Naive thymus-derived CD4-positive, alpha-beta T cell (primary cell): ENCODE measurements at regions not wholly inside any gene's neighbourhood (a gene's known extent, or its start where the extent isn't known, plus 50 kb on each side); places are given as distances from the start of the nearest gene placed in this dataset.

Experiments used
- ATAC-seq: fragments of 150-1000 bp; cut with Tn5 transposase; 2 replicates; pipeline ENCODE4 v1.10.0; 2021; ENCODE audit warnings: mild to moderate bottlenecking, moderate library complexity
- CTCF ChIA-PET: fragments of 350-600 bp; sonication (Branson Sonifier 250); formaldehyde crosslinking; loops from one replicate; lab custom pipeline; 2021; ENCODE audit warnings: antibody characterized with exemption; lab: Charles Lee
- POLR2A ChIA-PET: fragments of 350-600 bp; sonication (Branson Sonifier 250); formaldehyde crosslinking; loops from one replicate; lab custom pipeline; 2021; ENCODE audit warnings: antibody characterized with exemption, inconsistent platforms; lab: Charles Lee
- DNase-seq, 9 donors: peaks; one replicate each; pipeline versions ENCODE4 v3.0.0 to v3.0.0-alpha.2; 2020 to 2022; ENCODE audit warnings: mixed read lengths in 1 of 9
- H3K27ac ChIP-seq: one replicate; pipeline ENCODE4 v1.7.0; 2013; ENCODE audit warnings: mild to moderate bottlenecking, low read depth, low read length, moderate library complexity
- H3K27me3 ChIP-seq, 2 donors: one replicate each; pipeline ENCODE4 v1.7.0; 2013; ENCODE audit warnings: low read length in 2 of 2, mild to moderate bottlenecking in 2 of 2, moderate library complexity in 2 of 2; ENCODE audit not compliant: control insufficient read depth in 2 of 2, insufficient read depth in 2 of 2
- H3K36me3 ChIP-seq, 3 experiments: 1 replicate in 2 of 3; 2 replicates in 1 of 3; pipeline ENCODE4 v1.7.0; 2013; ENCODE audit warnings: low read length in 3 of 3, mild to moderate bottlenecking in 3 of 3, moderate library complexity in 1 of 3; ENCODE audit not compliant: insufficient read depth in 3 of 3, control insufficient read depth in 2 of 3
- H3K4me1 ChIP-seq, 2 donors: one replicate each; pipeline ENCODE4 v1.7.0; 2013; ENCODE audit warnings: low read length in 2 of 2, mild to moderate bottlenecking in 2 of 2, moderate library complexity in 1 of 2; ENCODE audit not compliant: control insufficient read depth in 2 of 2, insufficient read depth in 2 of 2
- H3K4me3 ChIP-seq: 2 replicates; pipeline ENCODE4 v1.7.0; 2013; ENCODE audit warnings: mild to moderate bottlenecking, low read length
- H3K9me3 ChIP-seq, 3 experiments: 1 replicate in 2 of 3; 2 replicates in 1 of 3; pipeline ENCODE4 v1.7.0; 2013; ENCODE audit warnings: low read length in 3 of 3; ENCODE audit not compliant: control insufficient read depth in 2 of 3
- H3K27ac Mint-ChIP-seq, 9 donors: one replicate each; pipeline ENCODE4 v1.8.0; 2020 to 2022; ENCODE audit warnings: mixed read lengths in 9 of 9, mild to moderate bottlenecking in 8 of 9, moderate library complexity in 5 of 9, inconsistent platforms in 2 of 9
- H3K27me3 Mint-ChIP-seq, 5 donors: one replicate each; pipeline ENCODE4 v1.8.0; 2021 to 2022; ENCODE audit warnings: mixed read lengths in 5 of 5, mild to moderate bottlenecking in 1 of 5
- H3K36me3 Mint-ChIP-seq, 5 donors: one replicate each; pipeline ENCODE4 v1.8.0; 2020 to 2022; ENCODE audit warnings: mixed read lengths in 5 of 5, mild to moderate bottlenecking in 3 of 5, inconsistent platforms in 1 of 5
- H3K4me1 Mint-ChIP-seq, 7 donors: one replicate each; pipeline ENCODE4 v1.8.0; 2020 to 2022; ENCODE audit warnings: mixed read lengths in 7 of 7, mild to moderate bottlenecking in 3 of 7, inconsistent platforms in 1 of 7
- H3K4me3 Mint-ChIP-seq, 10 donors: one replicate each; pipeline ENCODE4 v1.8.0; 2020 to 2022; ENCODE audit warnings: mild to moderate bottlenecking in 10 of 10, mixed read lengths in 10 of 10, moderate library complexity in 6 of 10, inconsistent platforms in 2 of 10
- H3K9me3 Mint-ChIP-seq, 11 donors: one replicate each; pipeline ENCODE4 v1.8.0; 2020 to 2022; ENCODE audit warnings: mixed read lengths in 11 of 11, mild to moderate bottlenecking in 4 of 11, inconsistent platforms in 1 of 11, moderate library complexity in 1 of 11
- intact Hi-C, 2 donors: fragments of 100-400 bp; cut with micrococcal nuclease; formaldehyde crosslinking; loops; one replicate each; pipeline ENCODE4 v1.15.1; 2023

DNA sequence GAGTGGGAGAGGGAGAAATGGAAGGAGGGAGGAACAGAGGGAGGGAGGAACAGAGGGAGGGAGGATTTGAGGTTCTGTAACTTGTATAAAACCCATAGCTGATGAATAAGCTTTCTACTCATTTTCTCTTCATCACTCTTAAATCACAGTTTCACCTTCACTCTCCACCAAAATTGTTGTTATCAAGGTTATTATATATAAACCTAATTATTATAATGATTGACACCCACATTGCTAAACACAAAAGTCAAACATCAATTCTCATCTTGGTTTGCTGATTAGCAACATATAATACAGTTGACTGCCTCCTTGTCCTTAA, 229.0 kb upstream of the PAPPA start:
- Histone ChIP-seq H3K36me3 (no peaks in the 10 kb centered on the region), H3K27me3 (no peaks in the 10 kb centered on the region), H3K4me1 (no peaks in the 10 kb centered on the region), H3K27ac (no peak overlapping the region), H3K4me3 (no peak overlapping the region), H3K9me3 (no peaks in the 10 kb centered on the region)
- Mint-ChIP-seq H3K36me3 (no peaks in the 10 kb centered on the region), H3K27ac (no peak overlapping the region), H3K4me3 (no peak overlapping the region), H3K9me3 (peaks cover 2 to 31% (median 6%) of the 10 kb centered on the region in 11 donors), H3K4me1 (peaks cover 0 to 5% (median 0%) of the 10 kb centered on the region in 7 donors), H3K27me3 (no peaks in the 10 kb centered on the region)
- intact Hi-C loops, result no loop called here
- DNase-seq (no peak), ATAC-seq (no peak)
- ChIA-PET CTCF (interaction anchor here (0.6 kb wide), 1 partner anchor 11 kb away, joined by 3 read pairs; no protein-coding TSS in a partner anchor), POLR2A (no interaction called here)

- Mint-ChIP-seq H3K4me3 (no peak overlapping the region), H3K27me3 (no peaks in the 10 kb centered on the region), H3K4me1 (peaks cover 0 to 5% (median 0%) of the 10 kb centered on the region in 7 donors), H3K9me3 (peaks cover 2 to 31% (median 6%) of the 10 kb centered on the region in 11 donors), H3K27ac (no peak overlapping the region), H3K36me3 (no peaks in the 10 kb centered on the region)
- ChIA-PET POLR2A (no interaction called here), CTCF (no interaction called here)
- intact Hi-C loops, result no loop called here
- DNase-seq (no peak), ATAC-seq (no peak)
- Histone ChIP-seq H3K9me3 (no peaks in the 10 kb centered on the region), H3K27me3 (no peaks in the 10 kb centered on the region), H3K4me3 (no peak overlapping the region), H3K36me3 (no peaks in the 10 kb centered on the region), H3K27ac (no peak overlapping the region), H3K4me1 (no peaks in the 10 kb centered on the region)
These were observed 228.2 kb upstream of the PAPPA start for GRCh38 chr9:115925424-115925823.

DNA sequence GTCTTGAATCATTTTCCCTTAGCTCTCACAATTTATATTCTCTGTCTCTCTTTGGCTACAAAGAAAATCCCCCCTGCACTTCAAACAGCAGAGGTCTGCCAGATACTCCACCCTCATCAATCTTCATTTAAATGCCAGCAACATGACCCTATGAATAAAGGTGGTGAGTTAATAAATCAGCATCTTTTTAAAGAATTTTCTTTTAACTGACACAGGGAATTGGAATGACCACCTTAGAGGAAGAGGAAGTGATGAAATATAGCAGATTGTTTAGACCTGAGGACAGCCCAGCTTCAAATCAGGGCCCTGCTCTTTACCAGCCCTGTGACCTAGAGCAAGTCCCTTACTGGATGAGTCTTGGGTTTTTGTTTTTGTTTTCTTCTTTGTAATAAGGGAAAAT, 223.1 kb upstream of the PAPPA start:
- POLR2A ChIA-PET, result no interaction called here
- Histone ChIP-seq H3K9me3 (no peaks in the 10 kb centered on the region), H3K4me3 (no peak overlapping the region), H3K4me1 (no peaks in the 10 kb centered on the region), H3K27ac (no peak overlapping the region), H3K36me3 (no peaks in the 10 kb centered on the region), H3K27me3 (no peaks in the 10 kb centered on the region)
- H3K9me3 Mint-ChIP-seq, result peaks cover 4 to 24% (median 6%) of the 10 kb centered on the region in 11 donors
- H3K4me1 Mint-ChIP-seq, result no peaks in the 10 kb centered on the region
- H3K36me3 Mint-ChIP-seq, result no peaks in the 10 kb centered on the region
- H3K4me3 Mint-ChIP-seq, result no peak overlapping the region
- no peak overlapping the region for H3K27ac Mint-ChIP-seq
- intact Hi-C loops, result no loop called here
- CTCF ChIA-PET, result no interaction called here
- DNase-seq, result no peak
- no peak for ATAC-seq
- H3K27me3 Mint-ChIP-seq, result peaks cover 0 to 7% (median 0%) of the 10 kb centered on the region in 5 donors

GRCh38 chr9:115938479-115938878, 215.1 kb upstream of the PAPPA start:
- Histone ChIP-seq H3K9me3 (no peaks in the 10 kb centered on the region), H3K36me3 (no peaks in the 10 kb centered on the region), H3K4me3 (no peak overlapping the region), H3K4me1 (no peaks in the 10 kb centered on the region), H3K27ac (no peak overlapping the region), H3K27me3 (no peaks in the 10 kb centered on the region)
- Mint-ChIP-seq H3K27me3 (peaks cover 0 to 7% (median 0%) of the 10 kb centered on the region in 5 donors), H3K36me3 (no peaks in the 10 kb centered on the region), H3K9me3 (peaks cover 0 to 15% (median 2%) of the 10 kb centered on the region in 11 donors), H3K27ac (no peak overlapping the region), H3K4me1 (no peaks in the 10 kb centered on the region), H3K4me3 (no peak overlapping the region)
- intact Hi-C loops, result no loop called here
- ATAC-seq, result no peak
- CTCF ChIA-PET, result no interaction called here
- no peak for DNase-seq
- POLR2A ChIA-PET, result no interaction called here

DNA sequence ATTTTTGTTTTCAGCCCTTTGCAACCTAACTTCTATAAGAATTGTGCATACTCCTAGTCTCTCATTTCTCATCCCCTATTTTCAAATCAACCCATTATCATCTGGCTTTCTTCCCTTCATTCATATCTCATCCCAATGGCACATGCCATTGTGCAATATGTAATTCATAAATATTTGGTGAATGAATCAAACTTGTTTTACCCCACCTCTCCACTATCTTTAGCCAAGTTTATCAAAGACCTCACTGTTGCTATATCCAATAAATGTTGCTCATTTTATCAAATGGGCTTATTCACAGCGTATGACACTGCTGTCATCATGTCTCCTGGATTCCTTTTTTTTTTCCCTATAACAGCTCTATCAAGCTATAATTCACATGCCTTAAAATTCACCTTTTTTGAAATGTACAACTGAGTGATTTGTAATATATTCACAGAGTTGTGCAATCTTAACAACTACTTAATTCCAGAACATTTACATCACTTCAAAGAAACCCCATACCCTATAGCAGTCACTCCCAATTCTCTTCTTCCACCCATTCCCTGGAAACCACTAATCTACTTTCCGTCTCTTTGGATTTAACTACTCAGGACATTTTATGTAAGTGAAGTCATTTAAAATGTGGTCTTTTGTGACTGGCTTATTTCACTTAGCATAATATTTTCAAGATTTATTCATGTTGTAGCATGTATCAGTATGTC, 214.4 kb upstream of the PAPPA start:
- H3K9me3 ChIP-seq, result no peaks in the 10 kb centered on the region
- Mint-ChIP-seq H3K9me3 (peaks cover 0 to 17% (median 2%) of the 10 kb centered on the region in 11 donors), H3K27me3 (peaks cover 0 to 7% (median 0%) of the 10 kb centered on the region in 5 donors), H3K36me3 (no peaks in the 10 kb centered on the region), H3K4me3 (no peak overlapping the region), H3K27ac (no peak overlapping the region), H3K4me1 (no peaks in the 10 kb centered on the region)
- H3K27ac ChIP-seq, result no peak overlapping the region
- ATAC-seq (no peak), DNase-seq (no peak)
- no peaks in the 10 kb centered on the region for H3K36me3 ChIP-seq
- H3K4me3 ChIP-seq, result no peak overlapping the region
- no peaks in the 10 kb centered on the region for H3K4me1 ChIP-seq
- intact Hi-C loops, result no loop called here
- H3K27me3 ChIP-seq, result no peaks in the 10 kb centered on the region
- CTCF ChIA-PET, result no interaction called here
- POLR2A ChIA-PET, result no interaction called here

GRCh38 chr9:115941561-115942315, 211.9 kb upstream of the PAPPA start:
- intact Hi-C loops, result no loop called here
- DNase-seq (no peak), ATAC-seq (no peak)
- Mint-ChIP-seq H3K27me3 (peaks cover 0 to 12% (median 0%) of the 10 kb centered on the region in 5 donors), H3K27ac (no peak overlapping the region), H3K4me1 (no peaks in the 10 kb centered on the region), H3K4me3 (no peak overlapping the region), H3K9me3 (peaks cover 0 to 17% (median 3%) of the 10 kb centered on the region in 11 donors), H3K36me3 (peaks cover 0 to 4% (median 0%) of the 10 kb centered on the region in 5 donors)
- Histone ChIP-seq H3K27me3 (no peaks in the 10 kb centered on the region), H3K9me3 (no peaks in the 10 kb centered on the region), H3K36me3 (no peaks in the 10 kb centered on the region), H3K4me3 (no peak overlapping the region), H3K4me1 (no peaks in the 10 kb centered on the region), H3K27ac (no peak overlapping the region)
- POLR2A ChIA-PET, result no interaction called here
- CTCF ChIA-PET, result no interaction called here
